ENCODE measurements at regions not wholly inside any gene's neighbourhood (a gene's known extent, or its start where the extent isn't known, plus 50 kb on each side); places are given as distances from the start of the nearest gene placed in this dataset.

DNA sequence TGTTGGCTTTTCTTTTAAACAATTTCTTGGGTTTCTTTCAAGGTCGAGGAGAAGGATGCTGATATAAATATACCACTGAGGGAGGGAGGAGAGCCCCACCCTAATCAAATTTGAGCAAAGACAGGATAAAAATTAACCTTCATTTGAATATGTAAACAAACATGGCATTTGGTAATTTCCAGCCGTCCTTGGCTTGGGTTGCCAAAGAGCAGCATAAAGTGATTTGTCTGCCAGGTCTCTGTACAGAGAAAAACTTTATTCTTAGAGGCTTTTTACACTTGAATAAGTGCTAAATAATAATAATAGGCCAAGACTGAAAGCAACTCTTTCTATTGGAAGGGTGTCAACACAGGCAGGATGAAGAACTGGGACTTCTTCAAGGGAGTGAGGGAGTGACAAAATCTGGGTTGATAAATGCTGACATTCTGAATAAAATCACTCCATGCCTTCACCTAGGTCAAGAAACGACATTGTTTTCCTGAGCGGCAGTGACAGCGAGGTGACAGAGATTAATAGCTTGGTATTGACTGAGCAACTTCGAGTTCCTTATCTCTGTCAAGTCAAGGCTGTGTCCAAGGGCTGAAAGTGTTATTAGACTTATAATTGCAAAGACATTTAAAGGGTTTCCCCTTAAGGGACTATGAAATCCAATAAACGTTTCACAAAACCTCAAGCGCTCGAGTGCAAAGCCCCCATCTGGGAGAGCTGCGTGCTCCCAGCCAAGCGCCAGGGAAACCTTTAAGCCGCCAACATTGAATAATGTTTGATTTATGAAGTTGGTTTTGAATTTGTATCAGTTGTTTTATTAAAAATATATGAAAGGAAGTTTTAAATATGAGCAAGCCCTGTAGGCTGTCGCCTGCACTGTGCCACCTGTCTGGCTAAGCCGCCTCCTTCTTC is 269.5 kb upstream of the N4BP1 start:
- DNase-seq = no peak

GRCh38 chr16:48877946-48878345 is 268.0 kb upstream of the N4BP1 start:
- DNase-seq = no peak

DNA sequence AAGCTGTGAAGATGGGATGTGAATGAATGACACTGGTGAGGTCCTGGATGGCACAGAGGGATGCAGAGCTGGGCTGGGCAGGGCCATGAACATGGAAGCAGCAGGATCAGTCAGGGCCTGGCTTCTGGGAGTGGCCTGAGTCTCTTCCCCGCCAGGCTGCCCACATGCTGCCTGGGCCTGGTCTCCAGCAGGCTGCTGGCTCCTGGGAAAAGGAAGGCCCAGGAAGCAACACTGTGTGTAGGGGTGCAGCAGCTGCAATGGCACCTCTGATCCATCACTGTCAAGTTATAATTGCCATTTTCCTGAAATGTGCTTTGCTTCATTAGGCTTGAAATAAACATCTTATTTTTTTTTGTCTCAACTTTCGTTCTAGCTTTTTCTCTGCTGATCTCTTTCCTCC is 260.2 kb upstream of the N4BP1 start:
- DNase-seq = no peak

DNA sequence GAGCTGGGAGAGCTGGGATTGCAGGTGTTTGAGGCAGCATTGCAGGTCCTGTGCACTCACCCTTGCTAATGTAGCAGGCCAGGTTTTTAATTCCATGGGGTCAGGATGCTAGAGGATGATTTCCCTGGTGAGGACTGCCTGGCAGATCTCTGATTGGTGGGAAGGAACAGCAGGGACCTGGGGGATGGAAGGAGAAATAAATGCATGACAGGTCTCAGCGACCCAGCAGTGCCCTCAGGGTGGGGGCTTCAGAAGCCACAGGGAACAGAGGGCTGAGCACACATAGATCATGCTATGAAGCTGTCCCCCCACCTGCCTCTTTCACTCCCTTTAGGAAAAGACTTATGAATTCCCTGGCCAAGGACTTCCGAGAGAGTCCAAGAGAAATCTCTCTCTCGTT is 255.5 kb upstream of the N4BP1 start:
- DNase-seq = no peak

DNA sequence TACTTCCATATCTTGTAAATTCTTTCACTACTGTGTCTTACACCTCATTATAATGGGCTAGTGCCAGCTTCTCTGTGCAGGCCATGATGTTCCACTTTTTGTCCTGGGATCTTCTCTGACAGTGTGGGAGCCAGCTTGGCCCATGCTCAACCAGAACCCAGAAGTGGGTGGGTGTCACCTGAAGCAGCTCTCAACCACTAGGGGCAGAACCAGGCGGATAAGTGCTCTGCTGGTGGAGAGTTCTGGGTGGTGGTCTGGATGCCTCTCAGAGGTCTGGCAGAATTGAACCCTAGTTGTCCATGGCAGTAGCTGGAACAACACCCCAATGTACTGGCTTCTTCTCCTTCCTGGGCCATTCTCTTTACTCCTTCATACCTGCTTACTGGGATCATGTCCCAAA is 254.1 kb upstream of the N4BP1 start:
- DNase-seq = no peak

GRCh38 chr16:48862087-48862532 is 252.1 kb upstream of the N4BP1 start:
- no peak for DNase-seq

- DNase-seq = no peak
These were observed 250.4 kb upstream of the N4BP1 start for GRCh38 chr16:48860341-48860740.

DNA sequence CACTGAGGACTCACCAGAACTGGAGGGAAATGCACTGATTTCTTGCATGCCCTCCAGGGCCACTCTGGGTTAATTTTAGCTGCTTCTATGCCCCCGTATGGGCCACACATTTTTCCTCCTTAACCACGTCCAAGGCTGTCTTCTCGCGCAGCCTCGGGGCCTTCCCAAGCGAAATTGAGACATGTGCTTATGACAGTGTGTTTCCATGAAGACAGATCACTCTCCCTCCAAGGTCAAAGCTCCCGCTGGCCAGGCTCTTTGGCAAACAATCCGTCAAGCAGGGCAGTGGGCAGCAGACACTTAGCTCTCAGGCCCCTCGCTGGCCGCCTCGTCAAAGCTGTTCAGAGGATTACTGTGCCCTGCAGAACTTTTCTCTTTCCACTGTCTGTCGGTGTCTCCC is 243.0 kb upstream of the N4BP1 start:
- no peak for DNase-seq

- no peak for DNase-seq
These were observed 242.5 kb upstream of the N4BP1 start for GRCh38 chr16:48852458-48852857.

DNA sequence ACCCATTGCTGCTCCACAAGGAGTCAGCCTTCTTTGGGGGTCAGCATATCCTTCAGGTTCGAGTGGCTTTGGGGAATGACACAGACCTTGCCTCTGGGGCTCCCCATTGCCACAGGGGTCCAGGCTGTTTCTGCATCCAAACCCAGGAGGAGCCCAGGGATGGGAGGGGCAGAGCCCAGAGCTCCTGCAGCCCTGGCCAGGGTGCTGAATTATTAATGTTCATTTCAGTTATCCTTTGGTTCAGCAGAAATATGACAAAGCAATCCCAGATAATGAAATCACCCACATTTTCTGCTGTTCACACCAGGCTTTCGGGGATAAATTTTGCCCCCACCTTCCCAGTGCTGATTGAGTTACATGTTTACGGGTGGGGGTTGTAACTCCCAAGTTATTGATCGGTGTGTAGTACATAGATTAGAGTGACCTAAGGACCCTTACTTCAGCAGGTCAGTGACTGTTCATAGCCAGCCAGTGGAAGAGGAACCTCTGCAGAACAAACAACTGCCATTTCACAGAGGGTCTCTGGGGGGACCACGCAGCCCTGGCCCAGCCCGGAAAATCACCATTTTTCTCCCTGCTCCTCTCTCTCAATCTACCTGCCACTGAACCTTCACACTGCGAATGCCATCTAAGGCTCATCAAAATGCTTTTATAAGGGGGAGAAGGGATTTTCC is 240.3 kb upstream of the N4BP1 start:
- no peak for DNase-seq

DNA sequence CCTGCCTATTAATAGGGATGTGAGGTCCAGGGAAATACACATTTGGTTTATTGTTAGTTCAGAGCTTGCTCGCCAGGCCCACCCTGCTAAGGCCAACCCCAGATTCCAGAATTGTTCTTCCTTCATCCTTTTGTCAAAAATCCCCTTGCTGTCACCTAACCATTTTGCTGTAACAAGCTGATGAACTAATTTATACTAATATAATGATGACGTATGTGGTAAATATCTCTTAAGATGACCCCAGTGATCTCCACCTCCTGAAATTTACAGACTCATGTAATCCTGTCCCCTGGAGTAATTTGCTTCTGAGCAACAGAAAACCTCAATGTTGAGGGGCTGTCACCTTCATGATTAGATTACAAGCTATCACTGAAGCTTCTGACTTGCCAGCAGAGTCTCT is 236.3 kb upstream of the N4BP1 start:
- no peak for DNase-seq

- no peak for DNase-seq
These were observed 235.3 kb upstream of the N4BP1 start for GRCh38 chr16:48845261-48845660.

DNA sequence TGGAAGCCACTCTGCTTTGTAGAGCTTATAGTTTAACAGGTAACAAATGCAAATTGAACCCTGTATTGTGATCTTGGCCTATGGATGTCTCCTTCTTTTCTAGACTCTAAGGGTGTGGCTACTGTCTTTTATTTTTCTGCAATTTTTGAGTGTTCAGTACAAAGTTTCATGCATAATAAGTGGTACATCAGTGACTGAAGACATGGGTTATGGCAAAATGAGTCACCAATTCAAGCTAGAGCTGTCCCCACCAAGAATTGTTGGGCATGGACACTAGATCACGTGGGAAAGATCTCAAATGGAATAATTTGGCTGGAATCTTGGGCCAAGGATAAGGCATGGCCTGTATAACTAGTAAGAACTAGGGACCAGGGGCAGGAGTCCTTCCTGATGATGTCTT is 228.4 kb upstream of the N4BP1 start:
- no peak for DNase-seq

GRCh38 chr16:48836636-48837035 is 226.7 kb upstream of the N4BP1 start:
- no peak for DNase-seq

DNA sequence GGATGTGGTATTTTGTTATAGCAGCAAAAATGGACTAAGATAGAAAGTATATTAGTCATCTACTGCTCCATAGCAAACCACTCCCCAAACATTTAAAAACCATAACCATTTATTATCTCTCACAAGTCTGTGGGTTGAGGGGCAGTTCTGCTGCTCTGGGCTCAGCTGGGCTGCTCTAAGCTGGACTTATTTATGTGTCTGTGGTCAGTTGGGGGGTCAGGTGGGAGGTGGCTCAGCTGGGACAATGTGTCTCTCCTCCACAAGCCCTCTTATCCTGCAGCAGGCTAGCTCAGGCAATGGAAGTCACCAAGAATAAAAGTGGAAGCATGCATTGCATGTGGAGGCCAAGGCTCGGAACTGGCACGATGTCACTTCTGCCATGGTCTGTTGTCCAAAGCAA is 226.1 kb upstream of the N4BP1 start:
- no peak for DNase-seq

- no peak for DNase-seq
These were observed 224.6 kb upstream of the N4BP1 start for GRCh38 chr16:48834576-48834975.

GRCh38 chr16:48833461-48833860 is 223.5 kb upstream of the N4BP1 start:
- no peak for DNase-seq

DNA sequence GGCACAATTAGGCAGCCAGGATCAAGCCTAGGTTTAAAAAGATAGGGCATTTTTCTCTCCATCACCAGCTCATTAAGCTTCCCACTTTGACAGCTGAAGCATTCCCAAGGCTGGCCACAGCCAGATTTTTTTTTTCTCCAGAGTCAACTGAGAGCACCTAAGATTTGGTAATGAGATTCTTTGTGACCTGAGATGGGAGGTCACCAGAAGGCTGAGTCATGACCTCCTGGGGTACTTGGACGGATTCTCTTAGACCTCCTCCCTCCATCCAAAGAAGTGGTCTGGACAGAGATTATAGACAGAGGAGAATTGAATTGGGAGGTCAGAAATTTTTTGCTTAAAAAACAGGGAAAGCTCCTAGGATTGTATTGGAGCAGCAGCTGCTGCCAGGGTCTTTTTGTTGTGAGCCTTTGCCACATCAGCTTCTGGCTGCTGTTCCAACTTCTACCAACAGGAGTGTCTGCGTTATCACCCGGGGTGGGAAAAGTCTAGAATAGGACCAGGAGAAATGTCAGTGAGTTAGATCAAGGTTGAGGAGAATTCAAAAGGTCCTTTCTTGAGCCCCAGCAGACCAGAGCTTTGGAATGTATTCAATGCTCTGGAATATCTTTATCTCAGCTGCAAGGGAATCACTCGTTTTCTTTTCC is 221.2 kb upstream of the N4BP1 start:
- peak; percentile 18 for DNase-seq

GRCh38 chr16:48829336-48830310 is 219.6 kb upstream of the N4BP1 start:
- DNase-seq = no peak

- DNase-seq = no peak
These were observed 214.3 kb upstream of the N4BP1 start for GRCh38 chr16:48824271-48824670.

DNA sequence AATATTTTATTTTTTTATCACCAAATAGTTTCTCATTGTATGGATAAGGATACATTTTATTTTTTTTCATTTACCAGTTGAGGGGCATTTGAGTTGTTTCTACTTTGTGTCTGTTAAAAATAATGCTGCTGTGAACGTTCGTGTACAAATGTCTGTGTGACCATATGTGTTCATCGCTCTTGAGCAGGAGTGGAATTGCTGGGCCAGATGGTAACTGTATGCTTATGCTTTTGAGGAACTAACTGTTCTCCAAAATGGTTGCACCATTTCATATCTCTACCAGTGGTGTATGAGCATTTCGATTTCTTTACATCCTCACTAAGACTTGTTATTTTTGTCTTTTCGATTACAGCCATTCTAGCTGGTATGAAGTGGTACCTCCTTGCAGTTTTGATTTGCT is 212.5 kb upstream of the N4BP1 start:
- no peak for DNase-seq

DNA sequence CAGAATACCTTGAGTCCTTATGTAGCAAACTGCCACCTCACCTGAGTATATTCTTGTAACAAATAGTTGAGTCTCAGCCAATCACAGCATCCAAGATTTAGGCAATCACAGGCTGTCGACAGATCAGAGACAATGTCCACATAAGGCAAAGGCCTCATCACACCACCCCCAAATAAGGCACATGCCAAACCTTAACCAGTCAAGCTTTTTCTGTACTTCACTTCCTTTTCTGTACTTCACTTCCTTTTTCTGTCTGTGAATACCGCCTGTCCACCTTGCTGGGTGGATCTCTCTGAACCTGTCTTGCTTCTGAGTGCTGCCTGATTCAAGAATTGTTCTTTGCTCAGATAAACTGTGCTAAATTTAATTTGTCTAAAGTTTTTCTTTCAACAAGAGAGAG is 210.4 kb upstream of the N4BP1 start:
- no peak for DNase-seq

GRCh38 chr16:48818257-48818656 is 208.3 kb upstream of the N4BP1 start:
- no peak for DNase-seq
